HL-60 (cell line): ENCODE measurements at regions not wholly inside any gene's neighbourhood (a gene's known extent, or its start where the extent isn't known, plus 50 kb on each side); places are given as distances from the start of the nearest gene placed in this dataset.

Experiments used
- DNase-seq, 2 experiments: peaks; one replicate each; pipeline ENCODE4 v3.0.0-alpha.2; 2010 to 2020; ENCODE audit warnings: low read depth in 1 of 2, low spot score in 1 of 2
- H3K27ac ChIP-seq: fragments of 250-450 bp; sonication (Bioruptor Pico); replicated peaks from 2 replicates; pipeline ENCODE4 v1.5.1; 2020; ENCODE audit warnings: mild to moderate bottlenecking, moderate library complexity
- H3K27me3 ChIP-seq: fragments of 250-450 bp; sonication (Bioruptor Pico); 2 replicates; pipeline ENCODE4 v1.5.1; 2021; ENCODE audit warnings: mild to moderate bottlenecking, moderate library complexity; ENCODE audit not compliant: insufficient read depth, poor library complexity, severe bottlenecking
- H3K4me3 ChIP-seq: replicated peaks from 2 replicates; pipeline ENCODE4 v1.5.1; 2011; ENCODE audit warnings: mild to moderate bottlenecking, control low read depth, low read length; ENCODE audit not compliant: insufficient read depth
- GABPA ChIP-seq: IDR thresholded peaks from 2 replicates; pipeline ENCODE4 v1.6.1; 2012; ENCODE audit warnings: low read depth
- POLR2AphosphoS5 ChIP-seq: IDR thresholded peaks from 2 replicates; pipeline ENCODE4 v1.6.1; 2012; ENCODE audit warnings: low read depth
- SPI1 ChIP-seq: IDR thresholded peaks from 2 replicates; pipeline ENCODE4 v1.6.1; 2012; ENCODE audit warnings: low read depth, mild to moderate bottlenecking, borderline replicate concordance
- TF ChIP-seq, protein P1 (sequence below): IDR thresholded peaks from one replicate; pipeline ENCODE4 v1.5.1; 2011; ENCODE audit warnings: low read length, control low read depth, inconsistent platforms; ENCODE audit not compliant: insufficient read depth
- TF ChIP-seq, protein P2 (sequence below): IDR thresholded peaks from 2 replicates; pipeline ENCODE4 v1.6.1; 2012; ENCODE audit warnings: low read depth; ENCODE audit not compliant: insufficient replicate concordance

DNA sequence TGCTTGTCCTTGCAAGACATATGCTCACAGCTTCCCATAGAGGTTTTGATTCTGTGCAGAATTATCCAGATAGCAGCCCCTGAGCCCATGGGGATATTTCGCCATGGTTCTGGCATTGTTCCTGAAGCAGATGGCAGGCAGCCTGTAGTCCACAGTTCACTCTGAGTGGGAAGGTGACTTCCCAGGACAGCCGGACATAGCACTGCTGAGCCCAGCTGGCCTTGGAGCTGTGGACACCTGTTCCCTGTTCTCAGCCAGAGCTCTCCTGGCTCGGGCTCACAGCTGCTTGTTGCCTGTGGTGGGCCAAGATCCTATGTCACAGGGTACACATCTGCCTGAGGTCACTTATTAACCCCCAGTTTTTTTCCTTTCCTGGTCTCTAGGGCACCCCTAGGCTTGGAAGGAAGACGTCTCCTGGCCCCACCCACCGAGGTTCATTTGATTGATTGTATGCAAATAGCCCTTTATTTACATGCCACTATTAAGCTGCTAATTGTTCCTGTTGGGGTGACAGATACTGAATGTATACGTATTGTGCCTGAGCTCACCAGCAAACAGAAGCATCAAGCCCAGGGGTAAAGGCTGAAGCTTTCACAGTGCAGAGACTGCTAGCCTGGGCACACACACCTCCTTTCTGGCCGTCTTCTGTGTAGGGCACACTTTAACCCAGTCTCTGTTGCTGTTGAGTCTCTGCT is 96.6 kb upstream of the DMRT1 start:
- H3K27me3 ChIP-seq: no peaks in the 10 kb centered on the region
- no peak for DNase-seq
- no peak overlapping the region for H3K4me3 ChIP-seq
- H3K27ac ChIP-seq: no peak overlapping the region
- TF ChIP-seq, protein P1, sequence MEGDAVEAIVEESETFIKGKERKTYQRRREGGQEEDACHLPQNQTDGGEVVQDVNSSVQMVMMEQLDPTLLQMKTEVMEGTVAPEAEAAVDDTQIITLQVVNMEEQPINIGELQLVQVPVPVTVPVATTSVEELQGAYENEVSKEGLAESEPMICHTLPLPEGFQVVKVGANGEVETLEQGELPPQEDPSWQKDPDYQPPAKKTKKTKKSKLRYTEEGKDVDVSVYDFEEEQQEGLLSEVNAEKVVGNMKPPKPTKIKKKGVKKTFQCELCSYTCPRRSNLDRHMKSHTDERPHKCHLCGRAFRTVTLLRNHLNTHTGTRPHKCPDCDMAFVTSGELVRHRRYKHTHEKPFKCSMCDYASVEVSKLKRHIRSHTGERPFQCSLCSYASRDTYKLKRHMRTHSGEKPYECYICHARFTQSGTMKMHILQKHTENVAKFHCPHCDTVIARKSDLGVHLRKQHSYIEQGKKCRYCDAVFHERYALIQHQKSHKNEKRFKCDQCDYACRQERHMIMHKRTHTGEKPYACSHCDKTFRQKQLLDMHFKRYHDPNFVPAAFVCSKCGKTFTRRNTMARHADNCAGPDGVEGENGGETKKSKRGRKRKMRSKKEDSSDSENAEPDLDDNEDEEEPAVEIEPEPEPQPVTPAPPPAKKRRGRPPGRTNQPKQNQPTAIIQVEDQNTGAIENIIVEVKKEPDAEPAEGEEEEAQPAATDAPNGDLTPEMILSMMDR: no peak
- TF ChIP-seq SPI1: no peak
- TF ChIP-seq GABPA: no peak
- TF ChIP-seq, protein P2, sequence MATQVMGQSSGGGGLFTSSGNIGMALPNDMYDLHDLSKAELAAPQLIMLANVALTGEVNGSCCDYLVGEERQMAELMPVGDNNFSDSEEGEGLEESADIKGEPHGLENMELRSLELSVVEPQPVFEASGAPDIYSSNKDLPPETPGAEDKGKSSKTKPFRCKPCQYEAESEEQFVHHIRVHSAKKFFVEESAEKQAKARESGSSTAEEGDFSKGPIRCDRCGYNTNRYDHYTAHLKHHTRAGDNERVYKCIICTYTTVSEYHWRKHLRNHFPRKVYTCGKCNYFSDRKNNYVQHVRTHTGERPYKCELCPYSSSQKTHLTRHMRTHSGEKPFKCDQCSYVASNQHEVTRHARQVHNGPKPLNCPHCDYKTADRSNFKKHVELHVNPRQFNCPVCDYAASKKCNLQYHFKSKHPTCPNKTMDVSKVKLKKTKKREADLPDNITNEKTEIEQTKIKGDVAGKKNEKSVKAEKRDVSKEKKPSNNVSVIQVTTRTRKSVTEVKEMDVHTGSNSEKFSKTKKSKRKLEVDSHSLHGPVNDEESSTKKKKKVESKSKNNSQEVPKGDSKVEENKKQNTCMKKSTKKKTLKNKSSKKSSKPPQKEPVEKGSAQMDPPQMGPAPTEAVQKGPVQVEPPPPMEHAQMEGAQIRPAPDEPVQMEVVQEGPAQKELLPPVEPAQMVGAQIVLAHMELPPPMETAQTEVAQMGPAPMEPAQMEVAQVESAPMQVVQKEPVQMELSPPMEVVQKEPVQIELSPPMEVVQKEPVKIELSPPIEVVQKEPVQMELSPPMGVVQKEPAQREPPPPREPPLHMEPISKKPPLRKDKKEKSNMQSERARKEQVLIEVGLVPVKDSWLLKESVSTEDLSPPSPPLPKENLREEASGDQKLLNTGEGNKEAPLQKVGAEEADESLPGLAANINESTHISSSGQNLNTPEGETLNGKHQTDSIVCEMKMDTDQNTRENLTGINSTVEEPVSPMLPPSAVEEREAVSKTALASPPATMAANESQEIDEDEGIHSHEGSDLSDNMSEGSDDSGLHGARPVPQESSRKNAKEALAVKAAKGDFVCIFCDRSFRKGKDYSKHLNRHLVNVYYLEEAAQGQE: no peak
- TF ChIP-seq POLR2AphosphoS5: no peak

GRCh38 chr9:745761-746380 is 95.6 kb upstream of the DMRT1 start:
- H3K4me3 ChIP-seq: no peak overlapping the region
- H3K27me3 ChIP-seq: no peaks in the 10 kb centered on the region
- TF ChIP-seq SPI1 (no peak), GABPA (no peak), POLR2AphosphoS5 (no peak)
- TF ChIP-seq, protein P2: no peak
- TF ChIP-seq, protein P1: no peak
- H3K27ac ChIP-seq: no peak overlapping the region
- no peak for DNase-seq

DNA sequence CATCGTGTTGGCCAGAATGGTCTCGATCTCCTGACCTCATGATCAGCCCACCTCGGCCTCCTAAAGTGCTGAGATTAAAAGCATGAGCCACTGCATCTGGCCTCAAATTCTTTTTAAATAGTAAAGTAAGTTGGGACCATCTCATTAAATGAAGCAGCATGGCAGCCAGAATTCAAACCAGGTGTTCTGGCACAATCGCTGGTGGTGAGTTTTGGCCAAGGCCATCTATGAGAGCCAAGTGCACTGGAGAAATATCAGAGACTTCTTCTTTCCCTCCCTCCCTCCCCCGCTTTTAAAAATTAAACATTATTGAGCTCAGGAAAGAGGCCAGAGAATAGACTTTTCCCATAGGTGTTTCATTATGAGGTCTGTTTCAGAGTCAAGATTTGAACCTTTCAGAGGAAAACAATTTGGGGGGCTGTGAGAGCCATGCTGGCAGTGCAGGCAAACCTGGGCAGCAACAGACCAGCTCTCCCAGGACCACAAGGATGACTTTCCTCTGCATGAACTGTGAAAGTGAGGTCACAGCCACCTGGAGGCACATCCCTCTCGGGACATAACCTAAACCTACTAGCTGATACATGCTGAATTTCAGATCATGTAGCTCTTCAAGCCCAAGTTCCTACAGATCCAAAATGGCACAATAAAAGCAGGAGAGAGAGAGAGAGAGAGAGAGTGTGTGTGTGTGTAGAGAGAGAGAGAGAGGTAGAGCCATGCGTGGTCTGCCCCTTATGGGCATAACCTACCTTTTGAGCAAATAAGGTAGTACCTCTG is 94.6 kb upstream of the DMRT1 start:
- TF ChIP-seq SPI1: no peak
- TF ChIP-seq, protein P1: no peak
- TF ChIP-seq, protein P2: no peak
- no peak for TF ChIP-seq POLR2AphosphoS5
- no peak for TF ChIP-seq GABPA
- Histone ChIP-seq H3K27me3 (no peaks in the 10 kb centered on the region), H3K4me3 (no peak overlapping the region), H3K27ac (no peak overlapping the region)
- no peak for DNase-seq
